HEK293T (cell line): ENCODE measurements at regions not wholly inside any gene's neighbourhood (a gene's known extent, or its start where the extent isn't known, plus 50 kb on each side); places are given as distances from the start of the nearest gene placed in this dataset.

Experiments used
- HDGF ChIP-seq: fragments of 450-650 bp; IDR thresholded peaks from 2 replicates; pipeline ENCODE4 v1.6.1; 2017; ENCODE audit warnings: antibody characterized with exemption, borderline replicate concordance
- SP1 ChIP-seq: fragments of 450-650 bp; IDR thresholded peaks from 2 replicates; pipeline ENCODE4 v1.6.1; 2017
- TARDBP ChIP-seq: fragments of 450-650 bp; IDR thresholded peaks from 2 replicates; pipeline ENCODE4 v1.6.1; 2016
- TF ChIP-seq, protein P1 (sequence below): fragments of 450-650 bp; IDR thresholded peaks from 2 replicates; pipeline ENCODE4 v1.6.1; 2016

DNA sequence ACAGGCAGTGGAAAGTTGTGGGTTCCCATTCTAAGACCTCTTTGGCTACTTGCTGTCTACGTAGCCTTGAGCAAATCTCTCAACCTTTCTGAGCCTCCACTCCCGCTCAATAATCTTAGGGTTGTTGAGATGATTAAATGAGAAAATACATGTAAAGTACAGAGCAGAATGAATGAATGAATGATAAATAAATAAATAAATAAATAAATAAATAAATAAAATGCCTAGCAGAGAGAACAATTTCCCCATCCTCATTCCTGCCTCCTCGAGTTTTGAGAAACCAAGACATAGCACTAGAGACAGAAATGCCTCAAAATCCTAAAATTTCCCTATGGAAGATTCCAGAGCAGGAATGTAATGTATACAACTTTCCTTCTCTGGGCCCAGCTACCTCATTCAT is 128.3 kb upstream of the RAD23B start:
- TF ChIP-seq SP1 (no peak), TARDBP (no peak), HDGF (no peak)
- TF ChIP-seq, protein P1, sequence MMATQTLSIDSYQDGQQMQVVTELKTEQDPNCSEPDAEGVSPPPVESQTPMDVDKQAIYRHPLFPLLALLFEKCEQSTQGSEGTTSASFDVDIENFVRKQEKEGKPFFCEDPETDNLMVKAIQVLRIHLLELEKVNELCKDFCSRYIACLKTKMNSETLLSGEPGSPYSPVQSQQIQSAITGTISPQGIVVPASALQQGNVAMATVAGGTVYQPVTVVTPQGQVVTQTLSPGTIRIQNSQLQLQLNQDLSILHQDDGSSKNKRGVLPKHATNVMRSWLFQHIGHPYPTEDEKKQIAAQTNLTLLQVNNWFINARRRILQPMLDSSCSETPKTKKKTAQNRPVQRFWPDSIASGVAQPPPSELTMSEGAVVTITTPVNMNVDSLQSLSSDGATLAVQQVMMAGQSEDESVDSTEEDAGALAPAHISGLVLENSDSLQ: no peak
